Calu3 (cell line): ENCODE measurements at regions not wholly inside any gene's neighbourhood (a gene's known extent, or its start where the extent isn't known, plus 50 kb on each side); places are given as distances from the start of the nearest gene placed in this dataset.
"Not testable (repeated sequence)": the region's sequence is repeated elsewhere in the genome, so short reads cannot be mapped to it uniquely, and the experiment has no call there.

Experiments used
- BruUV-seq: library from RNA; stranded (reverse); fragments of 400-500 nt; replicated peaks from 2 replicates; lab custom pipeline; 2021; lab: Mats Ljungman, UMichigan
- CTCF ChIA-PET: fragments of 300-600 bp; sonication (Branson Sonifier 250); formaldehyde crosslinking; loops from one replicate; lab custom pipeline; 2022; ENCODE audit warnings: antibody characterized with exemption; lab: Charles Lee
- DNase-seq: peaks from one replicate; pipeline ENCODE4 v3.0.0; 2022
- H3K27ac Mint-ChIP-seq: one replicate; pipeline ENCODE4 v1.8.0; 2022; ENCODE audit warnings: mixed read lengths; ENCODE audit not compliant: unreplicated experiment
- H3K27me3 Mint-ChIP-seq: one replicate; pipeline ENCODE4 v1.8.0; 2022; ENCODE audit warnings: mixed read lengths; ENCODE audit not compliant: unreplicated experiment
- H3K36me3 Mint-ChIP-seq: one replicate; pipeline ENCODE4 v1.8.0; 2022; ENCODE audit warnings: mild to moderate bottlenecking, moderate library complexity, mixed read lengths; ENCODE audit not compliant: insufficient read depth, unreplicated experiment
- H3K4me1 Mint-ChIP-seq: one replicate; pipeline ENCODE4 v1.8.0; 2022; ENCODE audit warnings: mild to moderate bottlenecking, low read depth, mixed read lengths; ENCODE audit not compliant: unreplicated experiment
- H3K4me3 Mint-ChIP-seq: one replicate; pipeline ENCODE4 v1.8.0; 2022; ENCODE audit warnings: mild to moderate bottlenecking, low read depth, moderate library complexity, mixed read lengths; ENCODE audit not compliant: unreplicated experiment
- H3K9me3 Mint-ChIP-seq: one replicate; pipeline ENCODE4 v1.8.0; 2022; ENCODE audit warnings: low read depth, mixed read lengths; ENCODE audit not compliant: unreplicated experiment
- CTCF ChIP-seq: fragments of 200-600 bp; IDR thresholded peaks from one replicate; pipeline ENCODE4 v1.8.0; 2022; ENCODE audit warnings: antibody characterized with exemption; ENCODE audit not compliant: unreplicated experiment
- intact Hi-C: fragments of 100-400 bp; cut with micrococcal nuclease; formaldehyde crosslinking; loops from one replicate; pipeline ENCODE4 v1.10.0; 2022; ENCODE audit not compliant: unreplicated experiment

DNA sequence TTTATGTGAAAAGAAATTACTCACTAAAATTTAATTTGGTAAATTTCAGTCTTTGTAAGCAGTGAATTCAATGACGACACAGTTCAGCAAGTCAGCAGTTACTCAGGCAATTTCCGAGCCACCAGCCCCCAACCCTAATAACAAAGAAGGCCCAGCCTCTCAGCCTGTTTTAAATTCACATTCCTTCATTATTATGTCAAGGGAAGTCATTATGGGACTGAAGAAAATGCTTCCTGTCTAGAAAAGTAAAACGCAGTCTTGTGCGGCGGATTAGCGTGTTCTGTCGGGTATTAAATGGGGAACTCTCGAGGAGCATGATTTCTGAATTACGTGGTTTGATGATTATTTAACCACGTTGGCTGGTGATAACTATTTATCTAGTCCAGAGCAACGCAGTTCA lies 177.6 kb downstream of the AIPL1 start:
- intact Hi-C loops, result no loop called here
- CTCF ChIA-PET, result no interaction called here
- no peak overlapping the region for H3K4me3 Mint-ChIP-seq
- peaks cover 85% of the 10 kb centered on the region for H3K27me3 Mint-ChIP-seq
- H3K4me1 Mint-ChIP-seq, result no peaks in the 10 kb centered on the region
- BruUV-seq, result no TSS peak
- DNase-seq, result no peak
- H3K9me3 Mint-ChIP-seq, result no peaks in the 10 kb centered on the region
- H3K36me3 Mint-ChIP-seq, result peaks cover 4% of the 10 kb centered on the region
- TF ChIP-seq CTCF, result no peak
- no peak overlapping the region for H3K27ac Mint-ChIP-seq

GRCh38 chr17:6255322-6255721 lies 179.6 kb downstream of the AIPL1 start:
- Mint-ChIP-seq H3K4me1 (no peaks in the 10 kb centered on the region), H3K4me3 (no peak overlapping the region), H3K27me3 (peaks cover 78% of the 10 kb centered on the region), H3K9me3 (no peaks in the 10 kb centered on the region), H3K36me3 (peaks cover 4% of the 10 kb centered on the region), H3K27ac (no peak overlapping the region)
- BruUV-seq, result no TSS peak
- CTCF ChIA-PET, result no interaction called here
- no peak for DNase-seq
- TF ChIP-seq CTCF, result no peak
- intact Hi-C loops, result no loop called here

DNA sequence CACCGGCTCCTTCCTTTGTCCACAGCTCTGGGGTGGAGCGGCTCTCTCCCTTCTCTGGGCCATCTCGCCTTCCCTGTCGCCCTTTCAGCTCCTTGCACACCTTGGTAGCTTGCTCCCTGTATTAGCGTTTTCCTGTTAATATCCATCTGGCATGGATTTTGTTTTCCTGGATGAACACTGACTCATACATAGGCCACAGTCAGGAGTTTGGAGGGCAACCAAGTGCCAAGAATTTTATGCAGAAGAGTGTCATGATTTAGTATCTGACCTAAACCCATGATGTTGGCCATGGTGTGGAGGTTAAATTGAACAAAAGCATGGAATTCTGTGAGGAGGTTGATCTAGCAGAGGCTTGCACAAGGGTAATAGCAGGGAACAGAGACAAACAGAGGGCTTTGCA lies 180.9 kb downstream of the AIPL1 start:
- intact Hi-C loops, result no loop called here
- Mint-ChIP-seq H3K4me3 (no peak overlapping the region), H3K27ac (no peak overlapping the region), H3K4me1 (no peaks in the 10 kb centered on the region), H3K9me3 (no peaks in the 10 kb centered on the region), H3K27me3 (peaks cover 82% of the 10 kb centered on the region), H3K36me3 (peaks cover 4% of the 10 kb centered on the region)
- DNase-seq, result no peak
- TF ChIP-seq CTCF, result no peak
- no TSS peak for BruUV-seq
- CTCF ChIA-PET, result no interaction called here

GRCh38 chr17:6251640-6252039 lies 181.5 kb downstream of the WSCD1 start:
- H3K27ac Mint-ChIP-seq, BruUV-seq, H3K9me3 Mint-ChIP-seq, DNase-seq, H3K36me3 Mint-ChIP-seq, intact Hi-C loops, H3K4me1 Mint-ChIP-seq, H3K4me3 Mint-ChIP-seq: not testable (repeated sequence)
- peaks cover 82% of the 10 kb centered on the region for H3K27me3 Mint-ChIP-seq
- CTCF ChIA-PET, result interaction anchor here (0.6 kb wide), 1 partner anchor 251 kb away, joined by 3 read pairs; no protein-coding TSS in a partner anchor

GRCh38 chr17:6249732-6250131 lies 179.6 kb downstream of the WSCD1 start:
- Mint-ChIP-seq H3K4me1 (no peaks in the 10 kb centered on the region), H3K9me3 (no peaks in the 10 kb centered on the region), H3K27me3 (peaks cover 74% of the 10 kb centered on the region), H3K36me3 (no peaks in the 10 kb centered on the region), H3K4me3 (no peak overlapping the region), H3K27ac (no peak overlapping the region)
- CTCF ChIA-PET, result no interaction called here
- no TSS peak for BruUV-seq
- intact Hi-C loops, result no loop called here
- TF ChIP-seq CTCF, result no peak
- no peak for DNase-seq
